ENCODE measurements at regions not wholly inside any gene's neighbourhood (a gene's known extent, or its start where the extent isn't known, plus 50 kb on each side); places are given as distances from the start of the nearest gene placed in this dataset.

DNA sequence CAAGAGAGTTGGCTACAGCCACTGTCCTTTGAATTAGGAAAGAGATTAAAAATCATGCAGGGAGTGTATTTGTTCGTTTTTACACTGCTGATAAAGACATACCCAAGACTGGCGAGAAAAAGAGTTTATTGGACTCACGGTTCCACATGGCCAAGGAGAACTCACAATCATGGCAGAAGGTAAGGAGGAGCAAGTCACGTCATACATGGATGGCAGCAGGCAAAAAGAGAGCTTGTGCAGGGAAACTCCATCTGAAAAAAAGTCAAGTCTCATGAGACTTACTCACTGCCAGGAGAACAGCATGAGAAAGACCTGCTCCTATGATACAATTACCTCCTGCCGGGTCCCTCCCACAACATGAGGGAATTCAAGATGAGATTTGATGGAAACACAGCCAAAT is 1595.2 kb downstream of the KCNT2 start:
- TF ChIP-seq, protein P1, sequence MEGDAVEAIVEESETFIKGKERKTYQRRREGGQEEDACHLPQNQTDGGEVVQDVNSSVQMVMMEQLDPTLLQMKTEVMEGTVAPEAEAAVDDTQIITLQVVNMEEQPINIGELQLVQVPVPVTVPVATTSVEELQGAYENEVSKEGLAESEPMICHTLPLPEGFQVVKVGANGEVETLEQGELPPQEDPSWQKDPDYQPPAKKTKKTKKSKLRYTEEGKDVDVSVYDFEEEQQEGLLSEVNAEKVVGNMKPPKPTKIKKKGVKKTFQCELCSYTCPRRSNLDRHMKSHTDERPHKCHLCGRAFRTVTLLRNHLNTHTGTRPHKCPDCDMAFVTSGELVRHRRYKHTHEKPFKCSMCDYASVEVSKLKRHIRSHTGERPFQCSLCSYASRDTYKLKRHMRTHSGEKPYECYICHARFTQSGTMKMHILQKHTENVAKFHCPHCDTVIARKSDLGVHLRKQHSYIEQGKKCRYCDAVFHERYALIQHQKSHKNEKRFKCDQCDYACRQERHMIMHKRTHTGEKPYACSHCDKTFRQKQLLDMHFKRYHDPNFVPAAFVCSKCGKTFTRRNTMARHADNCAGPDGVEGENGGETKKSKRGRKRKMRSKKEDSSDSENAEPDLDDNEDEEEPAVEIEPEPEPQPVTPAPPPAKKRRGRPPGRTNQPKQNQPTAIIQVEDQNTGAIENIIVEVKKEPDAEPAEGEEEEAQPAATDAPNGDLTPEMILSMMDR (IDR thresholded peaks at IDR 0.05; ENCODE audit: unreplicated experiment), result no peak
- CTCF ChIA-PET, result no interaction called here
- no TSS peak for BruUV-seq (replicated peaks)
- Mint-ChIP-seq H3K4me1 (ENCODE audit: insufficient read depth, unreplicated experiment) (no peaks in the 10 kb centered on the region), H3K27me3 (ENCODE audit: insufficient read depth, unreplicated experiment) (no peaks in the 10 kb centered on the region), H3K27ac (ENCODE audit: low read depth, unreplicated experiment) (no peak overlapping the region), H3K9me3 (ENCODE audit: unreplicated experiment) (no peaks in the 10 kb centered on the region), H3K36me3 (ENCODE audit: insufficient read depth, unreplicated experiment) (no peaks in the 10 kb centered on the region), H3K4me3 (ENCODE audit: unreplicated experiment) (no peak overlapping the region)
- intact Hi-C loops (cut with micrococcal nuclease), result no loop called here
- POLR2A ChIA-PET, result interaction anchor here (0.6 kb wide), 1 partner anchor 340 kb away, joined by 3 read pairs; no protein-coding TSS in a partner anchor
- no peak for DNase-seq (ENCODE audit: unreplicated experiment)

DNA sequence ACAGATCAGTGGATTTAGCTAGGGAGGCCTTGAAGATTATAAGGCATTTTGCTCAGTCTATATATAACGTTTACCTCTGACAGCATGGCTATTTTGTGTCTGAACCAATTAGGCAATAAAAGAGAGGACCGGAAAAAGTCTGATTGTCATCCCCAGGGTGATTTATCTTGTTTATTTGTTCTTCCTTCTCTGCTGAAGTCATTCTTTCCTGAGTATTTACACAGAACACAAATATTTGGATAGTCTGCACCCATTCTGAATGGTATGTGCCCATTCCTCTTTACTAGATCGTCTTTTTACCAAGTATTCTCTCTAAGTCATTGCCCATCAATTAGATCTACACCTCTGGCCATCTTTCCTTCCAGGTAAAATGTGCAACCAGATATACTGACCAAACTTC is 1602.9 kb downstream of the KCNT2 start:
- no peaks in the 10 kb centered on the region for H3K4me1 Mint-ChIP-seq (ENCODE audit: insufficient read depth, unreplicated experiment)
- H3K4me3 Mint-ChIP-seq (ENCODE audit: unreplicated experiment), result no peak overlapping the region
- no peaks in the 10 kb centered on the region for H3K9me3 Mint-ChIP-seq (ENCODE audit: unreplicated experiment)
- H3K27ac Mint-ChIP-seq (ENCODE audit: low read depth, unreplicated experiment), result no peak overlapping the region
- no peaks in the 10 kb centered on the region for H3K27me3 Mint-ChIP-seq (ENCODE audit: insufficient read depth, unreplicated experiment)
- DNase-seq (ENCODE audit: unreplicated experiment), result no peak
- no TSS peak for BruUV-seq (replicated peaks)
- TF ChIP-seq, protein P1 (IDR thresholded peaks at IDR 0.05; ENCODE audit: unreplicated experiment), result no peak
- POLR2A ChIA-PET, result interaction anchor here (0.6 kb wide), 1 partner anchor 34 kb away, joined by 3 read pairs; no protein-coding TSS in a partner anchor
- intact Hi-C loops (cut with micrococcal nuclease), result no loop called here
- no peaks in the 10 kb centered on the region for H3K36me3 Mint-ChIP-seq (ENCODE audit: insufficient read depth, unreplicated experiment)
- CTCF ChIA-PET, result no interaction called here

DNA sequence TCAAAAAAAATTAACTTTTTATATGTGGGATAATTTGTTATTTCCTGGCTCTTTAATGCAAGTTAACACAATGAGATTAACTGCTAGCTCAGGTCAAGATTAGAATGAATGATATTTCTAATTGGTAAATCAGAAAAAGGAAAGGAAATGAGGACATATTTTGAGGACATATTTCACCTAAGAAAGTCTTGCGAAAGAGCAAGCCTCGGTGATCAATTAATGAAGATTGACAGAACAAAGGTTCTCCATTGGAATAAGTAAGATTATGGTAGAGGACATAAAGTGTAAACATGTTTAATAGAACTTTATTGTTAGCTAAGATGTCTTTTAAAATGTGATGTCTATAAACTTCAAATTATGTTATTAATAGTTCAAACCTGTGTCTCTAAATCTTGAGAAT is 1617.8 kb downstream of the KCNT2 start:
- ChIA-PET POLR2A (no interaction called here), CTCF (no interaction called here)
- no peak overlapping the region for H3K4me3 Mint-ChIP-seq (ENCODE audit: unreplicated experiment)
- TF ChIP-seq, protein P1 (IDR thresholded peaks at IDR 0.05; ENCODE audit: unreplicated experiment), result no peak
- H3K9me3 Mint-ChIP-seq (ENCODE audit: unreplicated experiment), result peaks cover 7% of the 10 kb centered on the region
- no peak for DNase-seq (ENCODE audit: unreplicated experiment)
- intact Hi-C loops (cut with micrococcal nuclease), result no loop called here
- no TSS peak for BruUV-seq (replicated peaks)
- H3K36me3 Mint-ChIP-seq (ENCODE audit: insufficient read depth, unreplicated experiment), result no peaks in the 10 kb centered on the region
- H3K4me1 Mint-ChIP-seq (ENCODE audit: insufficient read depth, unreplicated experiment), result peaks cover 7% of the 10 kb centered on the region
- no peaks in the 10 kb centered on the region for H3K27me3 Mint-ChIP-seq (ENCODE audit: insufficient read depth, unreplicated experiment)
- H3K27ac Mint-ChIP-seq (ENCODE audit: low read depth, unreplicated experiment), result no peak overlapping the region

DNA sequence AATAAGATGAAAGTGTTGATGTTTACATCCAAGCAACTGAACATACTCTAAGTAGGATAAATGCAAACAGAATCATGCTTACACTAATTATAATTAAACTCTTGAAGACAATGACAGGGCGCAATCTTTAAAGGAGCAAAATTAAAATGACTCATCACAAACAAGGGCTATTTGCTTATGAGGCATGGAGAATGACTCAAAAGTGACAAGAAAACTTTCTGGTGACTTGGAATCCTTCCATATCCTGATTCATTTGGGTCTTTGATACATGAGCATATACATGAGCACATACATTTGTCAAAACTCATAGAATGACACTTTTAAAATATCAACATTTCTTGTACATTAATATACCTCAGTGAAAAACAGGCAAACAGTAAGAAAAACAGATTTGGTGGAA is 1632.3 kb downstream of the KCNT2 start:
- intact Hi-C loops (cut with micrococcal nuclease), result no loop called here
- Mint-ChIP-seq H3K36me3 (ENCODE audit: insufficient read depth, unreplicated experiment) (no peaks in the 10 kb centered on the region), H3K4me3 (ENCODE audit: unreplicated experiment) (no peak overlapping the region), H3K4me1 (ENCODE audit: insufficient read depth, unreplicated experiment) (peaks cover 7% of the 10 kb centered on the region), H3K9me3 (ENCODE audit: unreplicated experiment) (no peaks in the 10 kb centered on the region), H3K27ac (ENCODE audit: low read depth, unreplicated experiment) (no peak overlapping the region), H3K27me3 (ENCODE audit: insufficient read depth, unreplicated experiment) (no peaks in the 10 kb centered on the region)
- ChIA-PET CTCF (no interaction called here), POLR2A (no interaction called here)
- peak; percentile 78 for DNase-seq (ENCODE audit: unreplicated experiment)
- TF ChIP-seq, protein P1 (IDR thresholded peaks at IDR 0.05; ENCODE audit: unreplicated experiment), result no peak
- no TSS peak for BruUV-seq (replicated peaks)
